Liver (tissue), 8 donors: ENCODE measurements at regions not wholly inside any gene's neighbourhood (a gene's known extent, or its start where the extent isn't known, plus 50 kb on each side); places are given as distances from the start of the nearest gene placed in this dataset.

Source experiments
- DNase-seq: peaks from one replicate; pipeline ENCODE4 v3.0.0-alpha.2; 2017; ENCODE audit warnings: low spot score
- H3K27ac ChIP-seq, 2 donors: one replicate each; pipeline ENCODE4 v1.7.0; 2013; ENCODE audit warnings: inconsistent platforms in 2 of 2, low read length in 2 of 2, control low read depth in 1 of 2, low read depth in 1 of 2, mild to moderate bottlenecking in 1 of 2
- H3K27me3 ChIP-seq, 4 donors: one replicate each; pipeline versions ENCODE4 v1.6.1 to v1.7.0; 2013; ENCODE audit warnings: low read length in 3 of 4, inconsistent platforms in 1 of 4, mild to moderate bottlenecking in 1 of 4, moderate library complexity in 1 of 4; ENCODE audit not compliant: control insufficient read depth in 4 of 4, insufficient read depth in 4 of 4
- H3K36me3 ChIP-seq, 4 donors: one replicate each; pipeline versions ENCODE4 v1.6.1 to v1.7.0; 2013; ENCODE audit warnings: low read length in 3 of 4, mild to moderate bottlenecking in 3 of 4, low read depth in 1 of 4, moderate library complexity in 1 of 4; ENCODE audit not compliant: control insufficient read depth in 4 of 4, insufficient read depth in 3 of 4
- H3K4me1 ChIP-seq, 4 donors: one replicate each; pipeline versions ENCODE4 v1.6.1 to v1.7.0; 2013; ENCODE audit warnings: low read length in 3 of 4, mild to moderate bottlenecking in 3 of 4, moderate library complexity in 1 of 4; ENCODE audit not compliant: control insufficient read depth in 4 of 4, insufficient read depth in 4 of 4
- H3K4me3 ChIP-seq, 3 donors: one replicate each; pipeline versions ENCODE4 v1.6.1 to v1.7.0; 2013; ENCODE audit warnings: low read length in 3 of 3, control low read depth in 1 of 3, low read depth in 1 of 3, mild to moderate bottlenecking in 1 of 3
- H3K9ac ChIP-seq, 2 donors: one replicate each; pipeline ENCODE4 v1.7.0; 2013; ENCODE audit warnings: low read length in 2 of 2, mild to moderate bottlenecking in 2 of 2, moderate library complexity in 2 of 2, control low read depth in 1 of 2, low read depth in 1 of 2
- H3K9me3 ChIP-seq, 4 donors: one replicate each; pipeline versions ENCODE4 v1.6.1 to v1.7.0; 2013; ENCODE audit warnings: low read length in 3 of 4; ENCODE audit not compliant: control insufficient read depth in 4 of 4
- GABPA ChIP-seq, 2 donors: IDR thresholded peaks in 1 of 2; conservative IDR thresholded peaks in 1 of 2; 2 replicates each; pipeline ENCODE4 v1.6.1; 2016; ENCODE audit warnings: antibody characterized with exemption in 2 of 2, mild to moderate bottlenecking in 1 of 2, moderate library complexity in 1 of 2
- HNF4A ChIP-seq, 2 donors: conservative IDR thresholded peaks; 2 replicates each; pipeline ENCODE4 v1.6.1; 2016; ENCODE audit warnings: antibody characterized with exemption in 2 of 2, mild to moderate bottlenecking in 2 of 2
- JUND ChIP-seq, 2 donors: IDR thresholded peaks; 2 replicates each; pipeline ENCODE4 v1.6.1; 2016; ENCODE audit warnings: antibody characterized with exemption in 2 of 2
- NR2F2 ChIP-seq: IDR thresholded peaks from 2 replicates; pipeline ENCODE4 v1.6.1; 2016; ENCODE audit warnings: antibody characterized with exemption
- RAD21 ChIP-seq, 2 donors: IDR thresholded peaks; 2 replicates each; pipeline ENCODE4 v1.6.1; 2016; ENCODE audit warnings: antibody characterized with exemption in 2 of 2, mild to moderate bottlenecking in 2 of 2
- RXRA ChIP-seq, 2 donors: IDR thresholded peaks; 2 replicates each; pipeline ENCODE4 v1.6.1; 2017 to 2018; ENCODE audit warnings: antibody characterized with exemption in 2 of 2, mild to moderate bottlenecking in 1 of 2
- SP1 ChIP-seq: IDR thresholded peaks from 2 replicates; pipeline ENCODE4 v1.6.1; 2018; ENCODE audit warnings: antibody characterized with exemption, mild to moderate bottlenecking
- TAF1 ChIP-seq: conservative IDR thresholded peaks from 2 replicates; pipeline ENCODE4 v1.6.1; 2016; ENCODE audit warnings: antibody characterized with exemption, mild to moderate bottlenecking
- YY1 ChIP-seq: IDR thresholded peaks from 2 replicates; pipeline ENCODE4 v1.6.1; 2016; ENCODE audit warnings: antibody characterized with exemption, mild to moderate bottlenecking
- WGBS: extraction: QIAGEN DNeasy Blood & Tissue Kit; methylation state at CpG from one replicate; pipeline ENCODE4 v1.1.7; 2013; 5-methylcytosine and 5-hydroxymethylcytosine counted together
- TF ChIP-seq, protein P1 (sequence below): IDR thresholded peaks from 2 replicates; pipeline ENCODE4 v1.6.1; 2016; ENCODE audit warnings: antibody characterized with exemption
- TF ChIP-seq, protein P2 (sequence below): fragments of 150-350 bp; IDR thresholded peaks from 2 replicates; pipeline ENCODE4 v1.5.1; 2017; ENCODE audit warnings: improper control_type of control experiment, low read depth, low read length; ENCODE audit not compliant: missing input control
- TF ChIP-seq, protein P3 (sequence below): IDR thresholded peaks from 2 replicates; pipeline ENCODE4 v1.6.1; 2016; ENCODE audit warnings: antibody characterized with exemption
- donor health status: healthy.
- donor health status: healthy.
- donor health status: healthy.
- donor health status: healthy.
- donor health status: healthy.

DNA sequence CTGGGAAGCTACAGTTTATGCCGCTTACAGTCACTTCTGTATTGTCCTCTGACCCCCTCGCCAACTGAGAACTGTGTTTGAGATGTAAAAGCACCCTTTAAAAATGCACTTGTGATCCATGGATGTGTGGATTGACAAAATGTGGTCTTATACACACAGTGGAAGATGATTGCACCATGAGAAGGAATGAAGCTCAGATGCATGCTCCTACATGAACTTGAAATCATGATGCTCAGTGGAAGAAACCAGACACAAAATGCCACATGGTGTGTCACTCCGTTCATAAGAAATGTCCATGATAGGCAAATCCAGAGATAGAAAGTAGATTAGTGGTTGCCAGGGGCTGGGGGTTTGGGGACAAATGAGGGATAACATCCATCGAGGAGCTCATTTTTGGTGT is 58.0 kb downstream of the PITPNM2 start (continued):
- TF ChIP-seq, protein P1, sequence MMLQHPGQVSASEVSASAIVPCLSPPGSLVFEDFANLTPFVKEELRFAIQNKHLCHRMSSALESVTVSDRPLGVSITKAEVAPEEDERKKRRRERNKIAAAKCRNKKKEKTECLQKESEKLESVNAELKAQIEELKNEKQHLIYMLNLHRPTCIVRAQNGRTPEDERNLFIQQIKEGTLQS, result no peak

DNA sequence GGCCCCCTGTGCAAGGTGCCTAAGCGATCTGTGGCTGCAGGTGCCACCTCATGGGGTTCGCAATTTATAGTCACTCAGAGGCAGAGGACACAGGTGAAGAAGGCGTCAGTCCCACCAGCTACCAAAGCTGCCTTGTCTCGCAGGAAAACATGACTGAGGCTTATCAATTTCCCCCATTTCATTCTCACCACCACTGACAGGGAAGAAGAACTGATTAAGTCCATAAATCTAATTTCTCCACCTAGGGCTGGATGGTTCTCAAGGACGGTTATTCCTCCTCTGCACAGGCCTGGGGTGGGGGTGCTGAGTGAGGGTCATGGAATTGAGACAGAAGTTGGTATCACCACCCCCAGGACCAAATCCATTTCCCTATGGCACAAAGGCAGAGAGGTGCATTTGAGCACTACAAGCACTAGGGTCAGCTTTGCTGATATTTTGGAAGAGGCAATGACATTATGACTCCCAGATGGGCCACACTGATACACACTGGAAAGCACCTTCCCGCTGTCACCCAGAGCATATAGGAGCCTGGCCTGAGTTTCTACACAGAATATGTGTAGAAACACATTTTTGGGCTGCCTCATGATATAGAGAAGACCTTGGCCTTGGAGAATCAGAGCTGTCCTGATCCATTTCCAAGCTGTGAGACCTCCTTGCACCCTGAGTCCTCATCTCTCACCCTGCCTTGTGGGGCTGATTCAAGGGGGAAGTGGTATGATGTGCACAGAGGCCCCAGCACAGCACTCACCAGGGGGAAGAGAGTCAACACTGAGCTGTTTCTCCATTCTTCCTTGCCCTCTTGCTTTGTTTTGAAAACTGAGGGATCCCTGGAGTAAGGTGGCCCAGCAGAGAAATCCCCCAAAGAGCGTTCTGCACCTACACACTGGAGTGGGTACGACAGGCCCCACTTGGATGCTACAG is 59.4 kb downstream of the PITPNM2 start:
- TF ChIP-seq NR2F2 (no peak), HNF4A (conservative IDR thresholded peaks at IDR 0.05) (no peak), SP1 (no peak), RXRA (IDR thresholded peaks at IDR 0.05) (no peak), GABPA (IDR thresholded peaks at IDR 0.05 in 1 of 2, conservative IDR thresholded peaks at IDR 0.05 in 1 of 2) (no peak), TAF1 (no peak), RAD21 (IDR thresholded peaks at IDR 0.05) (no peak), YY1 (no peak)
- TF ChIP-seq, protein P2, sequence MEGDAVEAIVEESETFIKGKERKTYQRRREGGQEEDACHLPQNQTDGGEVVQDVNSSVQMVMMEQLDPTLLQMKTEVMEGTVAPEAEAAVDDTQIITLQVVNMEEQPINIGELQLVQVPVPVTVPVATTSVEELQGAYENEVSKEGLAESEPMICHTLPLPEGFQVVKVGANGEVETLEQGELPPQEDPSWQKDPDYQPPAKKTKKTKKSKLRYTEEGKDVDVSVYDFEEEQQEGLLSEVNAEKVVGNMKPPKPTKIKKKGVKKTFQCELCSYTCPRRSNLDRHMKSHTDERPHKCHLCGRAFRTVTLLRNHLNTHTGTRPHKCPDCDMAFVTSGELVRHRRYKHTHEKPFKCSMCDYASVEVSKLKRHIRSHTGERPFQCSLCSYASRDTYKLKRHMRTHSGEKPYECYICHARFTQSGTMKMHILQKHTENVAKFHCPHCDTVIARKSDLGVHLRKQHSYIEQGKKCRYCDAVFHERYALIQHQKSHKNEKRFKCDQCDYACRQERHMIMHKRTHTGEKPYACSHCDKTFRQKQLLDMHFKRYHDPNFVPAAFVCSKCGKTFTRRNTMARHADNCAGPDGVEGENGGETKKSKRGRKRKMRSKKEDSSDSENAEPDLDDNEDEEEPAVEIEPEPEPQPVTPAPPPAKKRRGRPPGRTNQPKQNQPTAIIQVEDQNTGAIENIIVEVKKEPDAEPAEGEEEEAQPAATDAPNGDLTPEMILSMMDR, result no peak
- TF ChIP-seq, protein P1, result no peak
- WGBS, result 97% methylated on average over 8 of the region's 8 CpGs
- Histone ChIP-seq H3K27me3 (no peaks in the 10 kb centered on the region), H3K9me3 (no peaks in the 10 kb centered on the region), H3K27ac (peak overlapping the region in 1 of 2 donors; percentile 36), H3K36me3 (no peaks in the 10 kb centered on the region), H3K9ac (no peak overlapping the region), H3K4me1 (peaks cover 23 to 71% (median 60%) of the 10 kb centered on the region in 4 donors), H3K4me3 (no peak overlapping the region)
- DNase-seq, result no peak

DNA sequence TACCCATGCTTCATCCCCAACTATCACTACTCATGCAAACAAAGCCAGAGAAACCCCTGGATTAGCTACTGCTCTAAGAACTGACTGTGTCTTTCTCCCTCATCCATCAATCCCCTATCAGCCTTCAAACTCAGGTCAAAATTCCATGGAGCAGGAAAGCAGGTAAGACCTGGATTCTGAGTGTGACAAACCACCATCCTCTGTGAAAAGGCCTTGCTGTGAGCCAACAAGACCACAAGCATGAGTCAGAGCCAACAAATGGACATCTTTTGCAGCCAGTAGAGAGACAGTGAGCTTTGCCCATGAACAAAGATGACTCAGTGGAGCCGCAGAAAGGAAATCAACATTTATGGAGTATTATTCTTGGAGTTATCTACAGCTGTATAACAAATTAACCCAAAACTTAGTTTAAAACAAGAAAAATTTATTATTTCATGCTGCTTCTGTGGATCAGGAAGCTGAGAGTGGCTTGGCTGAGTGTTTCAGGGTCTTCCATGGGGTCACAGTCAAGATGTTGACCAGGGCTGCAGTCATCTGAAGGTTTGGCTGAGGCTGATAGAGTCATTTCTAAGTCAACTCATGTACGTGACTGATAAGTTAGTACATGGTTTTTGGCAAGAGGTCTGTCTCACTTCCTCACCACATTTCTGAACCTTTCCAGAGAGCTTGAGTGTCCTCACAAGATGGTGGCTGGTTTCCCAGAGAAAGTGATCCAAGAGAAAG is 61.1 kb downstream of the PITPNM2 start:
- peak overlapping the region; percentile 53 to 79 for H3K27ac ChIP-seq
- no peak overlapping the region for H3K4me3 ChIP-seq
- DNase-seq, result no peak
- H3K27me3 ChIP-seq, result no peaks in the 10 kb centered on the region
- no peaks in the 10 kb centered on the region for H3K36me3 ChIP-seq
- H3K9me3 ChIP-seq, result no peaks in the 10 kb centered on the region
- 47% methylated on average over 2 of the region's 2 CpGs for WGBS
- H3K4me1 ChIP-seq, result peaks cover 15 to 63% (median 54%) of the 10 kb centered on the region in 4 donors
- TF ChIP-seq HNF4A (conservative IDR thresholded peaks at IDR 0.05) (peak in 1 of 2 donors; percentile 37), NR2F2 (peak; percentile 21), JUND (IDR thresholded peaks at IDR 0.05) (peak in 1 of 2 donors; percentile 22), GABPA (IDR thresholded peaks at IDR 0.05 in 1 of 2, conservative IDR thresholded peaks at IDR 0.05 in 1 of 2) (no peak)
- TF ChIP-seq, protein P3, sequence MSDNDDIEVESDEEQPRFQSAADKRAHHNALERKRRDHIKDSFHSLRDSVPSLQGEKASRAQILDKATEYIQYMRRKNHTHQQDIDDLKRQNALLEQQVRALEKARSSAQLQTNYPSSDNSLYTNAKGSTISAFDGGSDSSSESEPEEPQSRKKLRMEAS, result no peak
- no peak overlapping the region for H3K9ac ChIP-seq
